Epithelial cell of prostate (primary cell): ENCODE measurements at regions not wholly inside any gene's neighbourhood (a gene's known extent, or its start where the extent isn't known, plus 50 kb on each side); places are given as distances from the start of the nearest gene placed in this dataset.
"Not testable (repeated sequence)": the region's sequence is repeated elsewhere in the genome, so short reads cannot be mapped to it uniquely, and the experiment has no call there.

Experiments used
- DNase-seq: peaks from one replicate; pipeline ENCODE4 v3.0.0-alpha.2; 2011; ENCODE audit warnings: low read depth, low spot score
- H3K27ac ChIP-seq: fragments of 450-650 bp; 2 replicates; pipeline ENCODE4 v1.5.1; 2017; ENCODE audit warnings: mild to moderate bottlenecking

GRCh38 chrX:120753413-120754251 lies 122.0 kb downstream of the CT47B1 start:
- H3K27ac ChIP-seq, result no peak overlapping the region
- DNase-seq, result no peak

- H3K27ac ChIP-seq, result no peak overlapping the region
- no peak for DNase-seq
These were observed 122.7 kb upstream of the C1GALT1C1 start for GRCh38 chrX:120752431-120753082.

GRCh38 chrX:120751683-120752082 lies 121.8 kb upstream of the C1GALT1C1 start:
- DNase-seq, result no peak
- H3K27ac ChIP-seq, result no peak overlapping the region

- DNase-seq, result no peak
- H3K27ac ChIP-seq, result no peak overlapping the region
These were observed 120.5 kb upstream of the C1GALT1C1 start for GRCh38 chrX:120750381-120750780.

- DNase-seq, result no peak
- H3K27ac ChIP-seq, result no peak overlapping the region
These were observed 119.4 kb upstream of the C1GALT1C1 start for GRCh38 chrX:120749141-120749846.

GRCh38 chrX:120746153-120746552 lies 116.3 kb upstream of the C1GALT1C1 start:
- no peak for DNase-seq
- no peak overlapping the region for H3K27ac ChIP-seq

GRCh38 chrX:120742946-120743665 lies 113.3 kb upstream of the C1GALT1C1 start:
- no peak overlapping the region for H3K27ac ChIP-seq

GRCh38 chrX:120741452-120741851 lies 111.6 kb upstream of the C1GALT1C1 start:
- H3K27ac ChIP-seq, result no peak overlapping the region
- DNase-seq, result no peak

More at GRCh38 chrX:120742946-120743665, 113.3 kb upstream of the C1GALT1C1 start:
- DNase-seq, result no peak

GRCh38 chrX:120740072-120740471 lies 110.2 kb upstream of the C1GALT1C1 start:
- DNase-seq, result no peak
- no peak overlapping the region for H3K27ac ChIP-seq

- no peak overlapping the region for H3K27ac ChIP-seq
- DNase-seq, result no peak
These were observed 109.4 kb upstream of the C1GALT1C1 start for GRCh38 chrX:120739300-120739699.

GRCh38 chrX:120736989-120737388 lies 107.1 kb upstream of the C1GALT1C1 start:
- H3K27ac ChIP-seq, result no peak overlapping the region
- DNase-seq, result peak; percentile 2

- H3K27ac ChIP-seq, result no peak overlapping the region
- DNase-seq, result no peak
These were observed 106.1 kb upstream of the C1GALT1C1 start for GRCh38 chrX:120735966-120736365.

GRCh38 chrX:120732879-120733278 lies 103.0 kb upstream of the C1GALT1C1 start:
- no peak for DNase-seq
- H3K27ac ChIP-seq, result no peak overlapping the region

- no peak for DNase-seq
- no peak overlapping the region for H3K27ac ChIP-seq
These were observed 102.6 kb upstream of the C1GALT1C1 start for GRCh38 chrX:120732461-120732860.

GRCh38 chrX:120731386-120731785 lies 101.5 kb upstream of the C1GALT1C1 start:
- H3K27ac ChIP-seq, result no peak overlapping the region
- DNase-seq, result no peak

- H3K27ac ChIP-seq, DNase-seq: not testable (repeated sequence)
These were observed 99.8 kb upstream of the C1GALT1C1 start for GRCh38 chrX:120729506-120730255.

- no peak overlapping the region for H3K27ac ChIP-seq
- DNase-seq, result no peak
These were observed 98.1 kb upstream of the C1GALT1C1 start for GRCh38 chrX:120727911-120728310.

- no peak for DNase-seq
- H3K27ac ChIP-seq, result no peak overlapping the region
These were observed 97.6 kb upstream of the C1GALT1C1 start for GRCh38 chrX:120727452-120727851.

- no peak overlapping the region for H3K27ac ChIP-seq
- no peak for DNase-seq
These were observed 96.4 kb upstream of the C1GALT1C1 start for GRCh38 chrX:120726294-120726693.

- H3K27ac ChIP-seq, result no peak overlapping the region
- DNase-seq, result no peak
These were observed 96.0 kb upstream of the C1GALT1C1 start for GRCh38 chrX:120725874-120726273.
